Stimulated activated CD4-positive, alpha-beta T cell treated with anti-CD3 and anti-CD28 coated beads, Interleukin-4, amount 100 ng/mL, for 1 hour (primary cell): ENCODE measurements at regions not wholly inside any gene's neighbourhood (a gene's known extent, or its start where the extent isn't known, plus 50 kb on each side); places are given as distances from the start of the nearest gene placed in this dataset.

Experiments
- DNase-seq: peaks from one replicate; pipeline ENCODE4 v3.0.0-alpha.2; 2020

- DNase-seq = no peak
Observed at GRCh38 chr4:181969151-181969550, 274.1 kb upstream of the TENM3 start.

DNA sequence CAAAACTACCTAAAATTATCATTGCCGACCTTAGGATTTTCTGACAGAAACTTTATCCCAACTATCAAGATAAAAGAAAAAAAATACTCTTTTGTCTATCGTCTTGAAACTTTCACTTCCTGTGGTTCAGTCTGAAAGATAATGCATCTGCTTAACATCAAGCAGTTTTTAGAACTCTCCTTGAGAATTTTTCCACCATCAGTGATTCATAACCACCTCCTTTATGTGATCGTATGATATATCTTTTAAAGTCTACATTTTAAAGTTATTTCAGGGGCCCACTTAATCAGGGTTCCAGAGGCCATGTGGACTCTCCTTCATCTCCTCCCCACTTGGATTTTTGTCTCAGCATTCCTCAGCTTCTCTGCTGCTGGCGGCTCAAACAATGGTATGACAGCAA is 272.8 kb upstream of the TENM3 start:
- no peak for DNase-seq

GRCh38 chr4:181971411-181971810 is 271.8 kb upstream of the TENM3 start:
- DNase-seq = no peak

- no peak for DNase-seq
Observed at GRCh38 chr4:181971973-181972372, 271.2 kb upstream of the TENM3 start.

DNA sequence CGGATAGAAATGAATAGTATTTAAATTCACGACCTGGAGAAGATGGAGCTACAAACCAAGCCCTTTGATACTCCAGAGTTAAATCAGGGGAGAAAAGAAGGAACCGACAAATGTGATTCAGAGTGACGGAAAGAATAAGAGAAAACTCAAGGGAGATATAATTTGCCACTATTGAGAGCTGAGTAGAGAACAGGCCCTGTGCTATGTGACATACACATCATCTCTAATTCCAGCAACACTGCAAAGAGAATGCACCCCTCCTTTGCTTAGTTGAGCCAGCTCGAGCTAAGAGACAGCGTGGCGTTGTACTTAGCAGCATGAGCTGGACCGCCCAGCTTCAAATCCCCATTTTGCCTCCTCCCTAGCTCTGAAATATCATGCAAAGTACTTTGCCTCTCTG is 266.4 kb upstream of the TENM3 start:
- no peak for DNase-seq

- DNase-seq = no peak
Observed at GRCh38 chr4:181982437-181982836, 260.8 kb upstream of the TENM3 start.

DNA sequence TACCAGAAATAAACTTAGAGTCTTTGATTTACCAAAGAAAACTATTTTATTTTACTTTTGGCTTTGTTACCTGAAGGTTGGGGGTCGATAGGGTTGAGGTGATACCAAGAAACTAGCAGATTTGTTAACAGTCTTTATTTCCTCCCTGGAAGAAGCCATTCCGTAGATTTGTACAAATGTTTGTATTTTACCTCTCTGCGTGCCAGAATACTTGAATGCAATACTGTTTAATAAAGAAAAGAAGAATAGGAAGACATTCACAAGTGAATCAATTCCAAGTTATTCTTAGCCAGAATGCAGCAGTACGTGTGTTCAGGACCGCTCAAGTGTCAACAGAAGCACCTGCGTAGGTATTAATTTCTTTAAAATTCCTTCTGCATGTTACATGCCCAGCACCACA is 260.3 kb upstream of the TENM3 start:
- DNase-seq = no peak

- no peak for DNase-seq
Observed at GRCh38 chr4:181987392-181987791, 255.8 kb upstream of the TENM3 start.

- DNase-seq = no peak
Observed at GRCh38 chr4:181989071-181989470, 254.1 kb upstream of the TENM3 start.

GRCh38 chr4:181991369-181992108 is 251.7 kb upstream of the TENM3 start:
- DNase-seq = no peak

DNA sequence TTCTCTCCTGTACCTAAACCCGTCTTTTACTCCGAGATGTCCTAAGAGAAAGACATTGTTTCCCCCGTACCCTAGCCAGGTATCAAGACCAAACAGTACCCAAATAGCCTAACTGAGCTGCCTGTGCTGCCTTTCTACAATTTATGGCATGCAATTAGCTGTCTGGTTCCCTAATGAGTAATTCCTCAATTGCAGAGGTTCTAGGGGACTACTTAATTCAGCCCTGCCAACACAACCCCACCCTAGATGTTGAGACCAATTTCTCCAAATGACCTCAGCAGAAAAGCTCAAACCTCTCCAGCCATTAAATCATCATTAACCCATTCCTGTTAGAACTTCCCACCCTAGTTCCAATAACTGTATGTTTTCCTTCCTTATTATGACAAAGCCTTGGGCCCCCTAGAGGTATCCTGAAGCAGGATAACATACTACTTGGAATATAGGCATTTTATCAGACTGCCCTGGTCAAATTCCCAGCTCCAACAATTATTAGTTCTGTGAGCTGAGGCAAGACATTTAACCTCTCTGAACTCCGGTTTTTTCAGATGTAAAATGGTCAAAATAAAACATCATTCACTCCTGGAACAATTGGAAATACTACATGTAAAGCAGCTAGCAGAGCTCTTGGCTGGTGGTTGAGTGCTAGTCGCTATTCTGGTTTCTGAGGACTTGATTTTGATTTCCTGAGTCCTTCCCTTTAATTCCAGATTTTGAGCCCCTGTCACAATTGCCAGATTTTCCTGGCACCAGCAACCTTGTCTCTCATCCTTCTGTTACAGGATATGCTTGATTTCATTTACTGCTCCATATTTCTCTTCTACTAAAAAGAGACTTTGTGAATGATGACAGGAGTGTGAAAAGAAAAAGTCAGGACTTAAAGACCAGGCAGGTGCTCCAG is 244.6 kb upstream of the TENM3 start:
- no peak for DNase-seq

GRCh38 chr4:182000077-182000476 is 243.1 kb upstream of the TENM3 start:
- DNase-seq = no peak

DNA sequence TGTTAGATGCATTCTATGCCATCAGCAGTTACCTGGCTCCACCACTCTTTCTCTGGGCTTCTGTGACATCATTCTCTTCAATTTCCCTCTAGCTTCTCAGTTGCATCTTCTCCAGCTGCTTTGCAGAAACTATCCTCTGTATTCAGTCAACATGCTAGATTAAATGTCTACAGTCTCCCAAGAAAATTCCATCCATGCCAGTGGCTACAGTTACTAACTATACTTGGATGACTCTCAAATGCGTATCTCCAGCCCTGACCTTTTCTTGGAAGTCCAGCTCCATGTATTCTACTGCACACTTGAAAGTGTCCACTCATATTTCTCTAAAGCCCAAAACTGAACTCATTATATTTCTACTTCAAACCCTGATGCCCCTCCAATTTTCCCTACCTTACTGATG is 232.3 kb upstream of the TENM3 start:
- DNase-seq = no peak

DNA sequence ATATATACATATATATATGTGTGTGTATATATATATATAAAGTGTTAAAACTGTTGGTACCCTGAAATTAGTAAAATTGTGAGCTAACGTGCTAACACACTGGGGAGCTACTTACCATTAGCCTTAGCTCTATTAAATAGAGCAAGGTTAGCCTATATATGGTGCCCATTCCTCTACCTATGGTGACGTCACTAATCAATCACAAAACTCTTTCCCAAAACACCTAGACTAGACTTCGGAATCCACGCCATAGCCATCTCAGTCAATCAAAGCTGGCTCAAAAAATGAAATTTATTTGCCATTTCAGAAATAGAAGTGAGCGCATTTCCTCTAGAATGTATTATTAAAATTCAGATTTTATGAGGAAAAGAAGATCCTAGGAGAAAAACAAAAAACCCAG is 229.0 kb upstream of the TENM3 start:
- DNase-seq = no peak

DNA sequence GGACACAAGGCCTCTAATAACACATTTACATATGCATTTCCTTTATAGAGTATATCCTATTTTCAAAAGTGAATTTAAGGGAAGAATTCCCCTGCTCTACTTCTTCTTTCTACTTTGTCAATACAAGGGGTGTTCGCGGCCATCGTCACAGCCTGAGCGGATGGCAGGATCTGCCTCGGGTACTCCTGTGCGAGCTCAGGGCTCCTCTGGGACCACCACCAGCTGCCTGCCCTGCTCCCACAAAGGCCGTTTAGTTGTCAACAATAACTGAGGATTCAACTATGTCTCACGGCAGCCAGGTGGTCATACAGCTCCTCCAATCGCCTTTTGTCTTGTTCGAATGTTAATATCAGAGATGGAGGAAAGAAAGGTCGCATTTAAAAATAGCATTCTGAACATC is 228.2 kb upstream of the TENM3 start:
- no peak for DNase-seq

- DNase-seq = no peak
Observed at GRCh38 chr4:182015893-182016292, 227.3 kb upstream of the TENM3 start.

GRCh38 chr4:182017038-182017437 is 226.2 kb upstream of the TENM3 start:
- DNase-seq = no peak

DNA sequence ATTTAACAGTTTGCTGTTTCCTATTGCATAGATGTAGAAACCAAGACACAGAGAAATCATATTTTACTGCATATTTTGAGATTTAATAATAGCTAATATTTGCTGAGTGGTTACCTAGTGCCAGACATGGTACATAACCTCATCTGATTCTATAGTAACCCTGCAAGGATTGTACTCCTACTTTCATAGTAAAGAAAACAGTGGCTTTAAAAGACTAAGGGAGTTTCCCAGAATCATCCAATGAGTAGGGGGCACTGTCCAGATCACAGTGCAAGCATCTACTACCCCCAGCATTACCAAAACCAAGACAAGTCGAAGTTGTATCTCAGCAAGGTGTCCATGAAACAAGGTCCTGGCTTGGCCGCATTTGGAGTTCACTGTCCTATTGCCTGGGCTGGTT is 224.5 kb upstream of the TENM3 start:
- DNase-seq = no peak

DNA sequence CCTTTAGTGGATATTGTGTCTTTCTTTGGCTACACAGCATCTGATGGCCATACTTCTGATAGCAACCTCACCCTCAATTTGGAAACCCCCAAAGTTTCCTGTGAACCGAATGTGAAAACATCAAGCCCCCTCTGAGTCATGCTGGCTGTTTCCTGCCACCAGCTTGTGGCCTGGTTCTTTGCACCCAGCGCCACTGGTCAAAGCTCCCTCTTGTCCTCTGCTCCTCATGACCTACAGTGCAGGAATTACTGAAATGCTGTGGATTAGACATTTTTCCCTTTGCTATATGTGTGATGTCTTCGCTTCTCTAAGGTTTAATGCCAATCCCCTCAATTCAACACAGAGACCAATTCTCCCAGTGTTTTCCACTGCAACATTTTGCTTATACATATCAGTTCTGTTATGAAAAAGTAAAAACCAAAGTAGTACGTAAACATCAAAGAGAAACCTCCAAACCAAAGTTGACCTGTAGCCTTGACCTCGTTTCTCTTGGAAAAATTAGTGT is 224.0 kb upstream of the TENM3 start:
- DNase-seq = no peak

DNA sequence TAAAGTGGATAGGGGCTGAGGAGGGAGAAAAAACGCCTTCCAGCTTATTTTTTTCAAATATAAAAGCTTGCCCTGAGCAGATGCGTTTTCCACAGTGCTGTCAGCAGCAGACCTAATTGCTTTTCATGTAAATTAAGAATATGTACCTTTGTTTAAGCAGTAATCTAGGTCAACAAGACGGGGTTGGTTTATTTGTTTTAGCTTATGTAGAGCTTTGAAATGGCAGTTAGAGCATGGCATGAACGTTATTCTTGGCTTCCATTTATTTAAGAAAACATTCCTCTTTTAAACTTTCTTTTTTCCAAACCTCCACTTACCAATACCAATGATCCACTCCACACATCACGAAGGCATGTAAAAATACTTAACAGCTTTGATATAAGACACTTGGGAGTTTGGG is 220.3 kb upstream of the TENM3 start:
- DNase-seq = no peak

GRCh38 chr4:182023469-182023868 is 219.7 kb upstream of the TENM3 start:
- no peak for DNase-seq

DNA sequence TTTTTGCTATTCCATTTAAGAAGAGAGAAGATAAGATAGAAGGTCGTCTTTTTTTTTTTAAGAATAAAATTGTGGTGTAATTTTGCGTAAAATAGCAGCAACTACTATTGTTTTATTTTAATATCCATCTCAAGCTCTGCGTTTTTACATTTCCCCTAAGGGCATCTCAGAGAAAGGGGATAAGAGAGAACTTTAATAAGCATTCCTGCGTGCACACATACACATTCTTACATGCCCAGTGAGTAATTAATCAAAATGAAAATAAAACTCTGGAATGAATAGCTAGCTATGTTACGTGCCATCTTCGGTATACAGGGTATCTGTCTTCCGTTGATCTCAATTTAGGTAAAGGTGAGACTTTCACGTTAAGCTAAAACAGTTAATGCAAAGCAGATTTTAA is 200.3 kb upstream of the TENM3 start:
- DNase-seq = no peak

DNA sequence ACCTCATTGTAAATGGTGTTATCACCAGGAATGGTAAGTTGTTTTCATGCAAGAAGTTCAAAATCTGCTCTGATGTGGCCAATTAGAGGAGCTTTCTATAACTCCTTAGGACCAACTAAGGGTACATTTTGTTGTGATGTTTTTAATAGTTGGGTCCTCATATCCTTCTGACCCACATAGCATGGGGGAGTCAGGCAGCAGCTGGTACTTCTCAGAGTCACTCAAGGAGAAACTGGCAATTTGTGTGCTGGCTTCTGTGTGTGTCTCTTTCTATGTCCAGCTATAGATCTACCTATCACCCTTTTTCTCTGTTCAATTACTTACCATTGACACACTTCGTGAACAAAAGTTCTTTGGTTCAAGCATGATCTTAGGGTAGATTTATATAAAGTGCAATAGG is 194.3 kb upstream of the TENM3 start:
- DNase-seq = no peak

DNA sequence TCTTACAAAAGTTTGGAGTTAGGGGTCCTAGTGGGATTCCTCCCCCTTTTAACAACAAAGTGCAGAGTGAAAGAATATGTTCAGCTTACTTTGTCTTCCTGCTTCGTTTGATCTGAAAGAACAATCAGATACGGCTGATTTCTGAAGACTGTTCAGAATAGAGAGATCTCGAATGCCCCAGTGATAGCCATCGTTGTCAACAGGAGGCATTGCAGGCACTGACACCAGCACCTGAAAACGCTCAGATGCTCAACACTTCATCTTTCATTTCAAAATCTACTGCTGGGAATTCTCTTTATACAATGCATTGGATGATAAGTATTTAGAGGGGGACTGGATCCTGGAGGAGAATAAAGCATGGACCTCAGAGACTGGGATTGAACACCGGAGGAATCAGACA is 186.3 kb upstream of the TENM3 start:
- DNase-seq = no peak
